LNCaP clone FGC (cell line): ENCODE measurements at regions not wholly inside any gene's neighbourhood (a gene's known extent, or its start where the extent isn't known, plus 50 kb on each side); places are given as distances from the start of the nearest gene placed in this dataset.
"Not testable (repeated sequence)": the region's sequence is repeated elsewhere in the genome, so short reads cannot be mapped to it uniquely, and the experiment has no call there.

Source experiments
- DNase-seq: peaks from one replicate; pipeline ENCODE4 v3.0.0-alpha.2; 2011; ENCODE audit warnings: low read depth
- H3K4me3 ChIP-seq: 2 replicates; pipeline ENCODE4 v1.5.1; 2011; ENCODE audit warnings: mild to moderate bottlenecking, low read depth, low read length, control low read depth
- CTCF ChIP-seq: IDR thresholded peaks from 2 replicates; pipeline ENCODE4 v1.5.1; 2012; ENCODE audit warnings: mild to moderate bottlenecking; ENCODE audit not compliant: control insufficient read depth, insufficient read depth; ENCODE audit errors: extremely low read depth

- no peak for TF ChIP-seq CTCF
- H3K4me3 ChIP-seq, result no peak overlapping the region
- no peak for DNase-seq
Measured at GRCh38 chr1:234769284-234769985, 159.5 kb upstream of the IRF2BP2 start.

GRCh38 chr1:234768569-234769283 lies 158.7 kb upstream of the IRF2BP2 start:
- no peak for DNase-seq
- TF ChIP-seq CTCF, result no peak
- H3K4me3 ChIP-seq, result no peak overlapping the region

GRCh38 chr1:234768171-234768568 lies 158.2 kb upstream of the IRF2BP2 start:
- H3K4me3 ChIP-seq, result no peak overlapping the region
- no peak for TF ChIP-seq CTCF
- no peak for DNase-seq

GRCh38 chr1:234765672-234766071 lies 155.7 kb upstream of the IRF2BP2 start:
- DNase-seq, result no peak
- TF ChIP-seq CTCF, result no peak
- H3K4me3 ChIP-seq, result no peak overlapping the region

- no peak overlapping the region for H3K4me3 ChIP-seq
- no peak for DNase-seq
- TF ChIP-seq CTCF, result no peak
Measured at GRCh38 chr1:234765181-234765580, 155.2 kb upstream of the IRF2BP2 start.

GRCh38 chr1:234763910-234764309 lies 153.9 kb upstream of the IRF2BP2 start:
- no peak overlapping the region for H3K4me3 ChIP-seq
- no peak for TF ChIP-seq CTCF
- DNase-seq, result no peak

- H3K4me3 ChIP-seq, result no peak overlapping the region
- no peak for DNase-seq
- no peak for TF ChIP-seq CTCF
Measured at GRCh38 chr1:234763367-234763766, 153.4 kb upstream of the IRF2BP2 start.

- not testable (repeated sequence) for DNase-seq, H3K4me3 ChIP-seq
Measured at GRCh38 chr1:234762127-234762526, 152.1 kb upstream of the IRF2BP2 start.
